Lung microvascular endothelial cell (primary cell): ENCODE measurements at regions not wholly inside any gene's neighbourhood (a gene's known extent, or its start where the extent isn't known, plus 50 kb on each side); places are given as distances from the start of the nearest gene placed in this dataset.
A peak's percentile ranks its signal among the peaks of the same experiment; 100 is the strongest.

Experiments
- DNase-seq, 2 donors: peaks; one replicate each; pipeline versions ENCODE4 v3.0.0 to v3.0.0-alpha.2; 2010; ENCODE audit warnings: low read depth in 2 of 2

DNA sequence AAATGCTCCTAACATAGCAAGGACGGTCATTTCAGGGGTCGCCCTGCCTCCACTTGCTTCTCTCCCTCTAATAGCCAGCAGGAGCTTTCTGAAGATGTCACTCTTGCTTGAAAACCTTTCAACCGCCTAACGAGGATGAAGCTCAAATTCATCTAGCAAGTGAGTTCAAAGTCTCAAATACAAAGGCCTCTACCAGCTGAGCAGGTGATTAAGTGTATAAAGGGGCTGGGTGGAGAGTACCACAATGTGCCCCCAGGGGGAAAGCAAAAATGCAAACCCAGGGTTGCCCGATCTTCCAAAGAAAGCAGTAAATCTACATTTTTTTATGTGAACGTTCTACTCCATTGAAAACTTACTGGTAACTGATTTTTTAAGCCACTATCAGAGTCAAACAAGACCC, 50.4 kb upstream of the GRIP2 start:
- no peak for DNase-seq

DNA sequence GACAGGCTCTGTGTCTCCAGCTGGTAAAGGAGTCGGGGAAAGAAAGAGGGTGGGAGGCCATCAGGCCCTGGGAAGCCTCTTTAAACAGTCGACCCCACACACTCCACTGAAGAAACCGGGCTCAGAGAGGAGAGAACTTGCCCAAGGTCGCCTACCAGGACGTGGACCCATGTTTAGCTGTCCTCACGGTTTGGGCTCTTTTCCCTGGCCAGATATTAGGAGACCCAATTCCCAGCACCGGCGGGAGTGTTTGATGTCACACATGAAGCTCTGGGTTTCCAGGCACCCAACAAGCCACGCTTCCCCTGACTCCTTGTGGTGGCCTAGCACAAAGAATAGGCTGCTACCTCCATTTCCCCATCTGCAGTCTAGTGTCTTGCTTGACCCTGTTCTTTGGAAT, 52.2 kb upstream of the GRIP2 start:
- no peak for DNase-seq

- DNase-seq = no peak
Measured at GRCh38 chr3:14592836-14593235, 52.7 kb upstream of the GRIP2 start.

- DNase-seq = no peak
Measured at GRCh38 chr3:14594234-14594633, 54.1 kb upstream of the GRIP2 start.

DNA sequence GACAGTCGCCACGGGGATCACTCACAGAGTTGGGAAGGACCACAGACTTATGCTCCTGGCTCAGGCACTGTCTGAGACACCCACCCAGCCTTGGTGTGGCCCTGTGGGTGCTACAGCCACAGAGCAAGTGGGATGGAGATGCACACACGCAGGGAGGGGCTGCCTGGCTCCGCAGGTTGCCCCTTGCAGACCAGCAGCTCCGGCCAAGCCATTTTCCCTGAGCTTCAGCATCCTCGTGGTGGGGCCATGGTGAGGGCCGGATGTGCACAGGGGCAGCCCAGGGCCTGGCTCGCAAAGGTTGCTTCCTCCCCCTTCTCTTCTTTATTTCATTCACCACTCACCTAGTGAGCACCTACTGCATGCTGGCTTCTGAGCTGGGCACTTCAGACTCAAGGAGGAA, 55.4 kb upstream of the GRIP2 start:
- DNase-seq = no peak

DNA sequence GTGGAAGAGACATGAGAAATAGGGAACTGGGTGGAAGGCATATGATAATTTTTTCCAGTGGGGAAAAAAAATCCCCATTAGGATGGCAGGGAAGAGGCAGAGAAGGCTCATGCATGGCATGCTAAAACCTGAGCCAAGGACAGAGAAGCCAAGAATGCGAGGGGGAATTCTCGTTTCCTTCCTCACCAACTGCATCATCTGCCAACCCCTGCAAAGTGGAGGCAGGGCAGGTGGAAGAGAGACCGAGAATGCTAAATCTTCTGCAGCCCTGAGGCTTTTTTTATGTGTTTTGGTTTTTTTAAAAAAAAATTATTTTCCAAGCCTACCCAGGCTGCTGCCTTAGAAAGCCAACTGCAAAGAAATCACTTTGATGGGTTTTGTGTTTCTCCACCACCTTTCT, 54.3 kb upstream of the CCDC174 start:
- no peak for DNase-seq

- peak; percentile 58 to 61 for DNase-seq
Measured at GRCh38 chr3:14598143-14598569, 53.4 kb upstream of the CCDC174 start.

- DNase-seq = no peak
Measured at GRCh38 chr3:14599488-14599887, 52.1 kb upstream of the CCDC174 start.

- no peak for DNase-seq
Measured at GRCh38 chr3:14600075-14600474, 51.5 kb upstream of the CCDC174 start.

- no peak for DNase-seq
Measured at GRCh38 chr3:14600856-14601610, 50.5 kb upstream of the CCDC174 start.

GRCh38 chr3:14601692-14602005, 49.9 kb upstream of the CCDC174 start:
- DNase-seq = no peak
